NCI-H226 (cell line): ENCODE measurements at regions not wholly inside any gene's neighbourhood (a gene's known extent, or its start where the extent isn't known, plus 50 kb on each side); places are given as distances from the start of the nearest gene placed in this dataset.

Experiments
- DNase-seq: peaks from one replicate; pipeline ENCODE4 v3.0.0-alpha.2; 2015

DNA sequence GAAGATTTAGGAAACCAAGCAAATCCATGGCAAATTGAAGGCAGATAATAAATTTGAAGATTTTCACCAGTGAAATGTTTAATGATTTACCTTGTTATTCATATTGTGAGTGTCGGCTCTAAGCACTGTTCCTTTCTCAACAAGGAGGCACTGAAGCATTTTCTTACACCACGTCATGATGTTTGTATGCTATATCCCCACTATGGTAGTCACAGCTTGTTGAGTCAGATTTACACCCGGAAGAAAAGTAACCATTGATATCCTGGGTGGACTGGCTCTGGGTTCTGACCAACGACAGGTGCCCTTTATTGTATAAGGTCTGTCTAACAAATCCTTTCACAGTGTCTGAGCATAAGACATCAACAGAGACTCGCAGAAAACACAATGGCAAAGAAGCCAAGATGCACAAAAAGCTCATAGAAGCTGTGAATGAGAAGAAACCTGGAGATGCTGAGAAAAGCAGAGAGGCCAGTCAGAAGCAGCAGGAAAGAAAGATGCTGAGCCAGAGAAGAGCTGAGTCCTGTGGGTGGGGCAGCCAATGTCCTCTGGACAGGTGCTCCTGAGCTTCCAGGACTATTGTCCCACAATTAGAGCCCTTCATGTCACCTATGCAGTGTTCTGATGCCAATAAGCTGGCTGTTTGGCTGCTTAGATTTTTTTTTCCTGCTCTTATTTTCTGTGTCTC lies 49.7 kb upstream of the ARHGAP5 start:
- DNase-seq = peak; percentile 5
